ENCODE measurements at regions not wholly inside any gene's neighbourhood (a gene's known extent, or its start where the extent isn't known, plus 50 kb on each side); places are given as distances from the start of the nearest gene placed in this dataset.

DNA sequence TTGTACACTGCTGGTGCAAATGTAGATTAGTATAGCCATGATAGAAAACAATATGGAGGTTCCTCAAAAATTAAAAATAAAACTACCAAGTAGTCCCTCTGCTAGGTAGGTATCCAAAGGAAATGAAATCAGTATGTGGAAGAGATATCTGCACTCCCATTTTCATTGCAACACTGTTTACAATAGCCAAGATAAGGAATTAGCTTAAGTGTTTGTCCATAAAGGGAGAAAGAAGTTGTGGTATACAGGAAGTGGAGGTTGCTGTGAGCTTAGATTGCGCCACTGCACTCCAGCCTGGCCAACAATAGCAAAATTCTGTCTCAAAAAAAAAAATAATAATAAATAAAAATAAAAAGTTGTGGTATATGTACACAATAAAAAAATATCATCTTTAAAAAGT, 325.0 kb upstream of the EMCN start:
- DNase-seq (ENCODE audit: low read depth) = no peak

DNA sequence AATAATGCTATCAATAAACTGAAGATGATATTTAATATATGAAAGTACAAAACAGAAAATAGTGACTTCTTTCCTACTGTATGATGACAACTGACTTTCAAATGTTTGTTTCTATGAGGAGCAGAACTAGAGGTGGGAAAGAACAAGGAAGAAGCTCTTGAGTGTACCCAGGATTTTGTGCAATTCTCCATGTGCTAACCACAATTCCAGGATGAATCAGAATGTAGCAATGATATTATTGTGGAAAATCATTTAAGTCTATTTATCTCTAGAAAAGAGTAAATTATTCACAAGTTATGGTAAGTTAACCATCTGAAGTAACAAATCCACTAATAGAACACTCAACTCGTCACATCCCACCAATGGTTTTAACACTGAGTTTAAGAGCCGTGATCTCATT, 324.1 kb upstream of the EMCN start:
- no peak for DNase-seq (ENCODE audit: low read depth)

DNA sequence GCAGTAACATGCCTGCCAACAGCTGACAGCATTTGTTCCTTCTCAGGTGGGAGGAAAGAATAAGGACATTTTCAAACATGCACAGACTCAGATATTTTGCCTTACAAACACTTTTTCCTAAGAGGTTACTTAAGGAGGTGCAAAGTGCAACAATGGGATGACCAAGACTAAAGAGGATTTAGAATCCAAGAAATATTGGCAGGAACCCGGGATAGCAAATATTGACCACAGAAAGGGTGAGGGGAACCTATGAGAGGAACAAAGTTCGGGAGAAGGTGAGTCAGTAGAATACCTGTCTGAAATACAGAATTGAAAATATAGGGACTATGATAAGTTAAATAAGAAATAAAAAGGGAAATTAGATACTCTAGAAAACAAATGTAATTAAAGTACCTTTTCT, 321.9 kb upstream of the EMCN start:
- no peak for DNase-seq (ENCODE audit: low read depth)

DNA sequence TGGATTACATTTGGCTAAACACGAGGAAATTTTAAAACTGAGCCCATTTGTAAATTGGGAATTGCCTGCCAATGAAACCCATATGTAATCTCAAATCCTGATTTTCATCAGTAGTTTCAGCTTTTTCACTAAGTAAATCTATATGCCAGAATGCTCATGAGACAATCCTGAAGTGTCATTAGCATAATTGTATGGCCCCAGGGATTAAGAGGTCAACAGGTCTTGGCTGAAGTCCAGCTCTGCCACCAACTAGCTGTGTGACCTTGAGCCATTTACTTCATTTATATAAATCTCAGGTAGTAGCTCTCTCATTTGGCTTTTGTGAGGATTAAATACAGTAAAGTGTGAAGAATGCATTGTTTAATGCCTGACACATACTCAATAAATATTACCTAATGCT, 320.5 kb upstream of the EMCN start:
- DNase-seq (ENCODE audit: low read depth) = no peak

DNA sequence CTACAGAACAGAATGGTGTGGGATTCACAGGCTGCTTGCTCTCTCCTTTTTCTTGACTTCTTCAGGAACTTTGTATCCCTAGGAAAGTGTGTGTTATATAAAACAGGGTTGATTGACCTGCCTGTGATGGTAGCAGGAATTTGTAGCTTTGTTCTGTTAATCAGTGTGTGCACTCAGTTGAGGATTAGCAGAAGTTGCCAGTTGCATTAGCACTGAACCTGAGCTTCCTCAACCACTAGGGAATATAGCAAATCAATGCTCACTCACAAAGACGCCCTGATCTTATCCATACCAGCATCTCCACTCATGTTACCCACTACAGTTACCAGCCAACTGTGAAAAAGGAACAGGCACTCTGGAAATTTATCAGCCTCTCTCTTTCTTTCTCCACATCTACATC, 319.1 kb upstream of the EMCN start:
- no peak for DNase-seq (ENCODE audit: low read depth)

DNA sequence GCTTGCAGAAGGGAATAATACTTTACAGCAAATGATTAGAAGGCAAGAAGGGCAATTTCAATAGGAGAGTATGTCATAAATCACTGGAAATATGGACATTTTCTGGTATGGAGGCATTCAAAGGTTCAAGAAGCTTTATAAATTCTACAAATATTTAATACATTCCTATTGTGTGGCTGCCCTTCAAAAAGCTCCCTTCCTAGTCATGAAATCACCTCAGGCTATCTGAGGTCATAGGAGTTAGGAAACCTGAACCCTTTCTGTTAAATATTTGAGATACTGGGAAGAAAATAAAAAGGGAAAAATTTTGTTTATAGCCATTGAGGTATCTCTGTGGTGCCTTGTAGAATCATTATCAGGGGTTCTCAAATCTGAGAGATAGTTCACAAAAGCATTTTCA, 316.8 kb upstream of the EMCN start:
- no peak for DNase-seq (ENCODE audit: low read depth)

DNA sequence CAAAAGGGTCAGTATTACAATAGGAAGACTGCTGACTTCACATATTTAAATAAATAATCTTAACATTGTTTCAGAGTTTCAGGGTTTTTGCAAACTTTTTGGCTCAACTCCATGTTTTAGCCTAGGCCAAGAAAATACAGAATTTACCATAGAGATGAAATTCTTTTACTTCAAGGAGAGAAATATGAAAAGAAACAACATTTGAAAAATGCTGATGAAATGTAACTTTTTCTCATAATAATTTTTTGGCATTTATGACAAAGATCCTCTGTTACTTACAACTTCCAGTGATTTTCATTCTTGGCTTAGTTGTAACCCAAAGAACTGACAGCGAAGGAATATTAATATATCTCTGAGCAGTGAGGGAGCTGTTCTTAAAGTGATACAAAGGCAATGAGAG, 316.1 kb upstream of the EMCN start:
- DNase-seq (ENCODE audit: low read depth) = no peak

DNA sequence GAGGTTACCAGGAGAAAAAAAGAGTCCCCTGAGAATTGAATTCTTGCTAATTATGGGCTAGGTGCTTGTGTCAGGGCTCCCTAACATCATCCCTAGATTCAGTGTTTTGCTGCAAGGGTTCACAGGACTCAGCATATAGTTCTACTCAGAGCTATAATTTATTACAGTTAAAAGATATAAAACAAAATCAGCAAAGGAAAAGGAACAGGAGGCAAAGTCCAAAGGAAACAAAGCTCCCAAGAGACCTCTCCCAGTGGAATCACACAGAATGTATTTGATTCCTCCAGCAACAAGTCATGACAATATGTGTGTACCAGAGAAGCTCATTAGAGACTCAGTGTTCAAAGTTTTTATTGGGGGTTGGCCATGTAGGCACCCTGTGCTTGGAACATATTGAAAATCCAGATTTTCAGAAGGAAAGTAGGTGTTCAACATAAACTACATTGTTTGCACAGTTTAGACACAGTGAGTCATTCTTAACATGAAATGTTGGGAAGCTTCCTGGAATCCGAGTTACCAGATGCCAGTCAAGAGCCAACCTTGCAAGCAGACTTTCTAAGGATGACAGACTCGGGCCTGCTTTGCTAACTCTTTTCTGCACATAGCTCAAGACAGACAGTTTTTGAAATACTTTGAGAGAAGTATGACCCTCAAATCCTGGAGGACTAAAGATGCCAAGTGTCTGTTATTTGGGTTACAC, 311.3 kb upstream of the EMCN start:
- DNase-seq (ENCODE audit: low read depth) = no peak

DNA sequence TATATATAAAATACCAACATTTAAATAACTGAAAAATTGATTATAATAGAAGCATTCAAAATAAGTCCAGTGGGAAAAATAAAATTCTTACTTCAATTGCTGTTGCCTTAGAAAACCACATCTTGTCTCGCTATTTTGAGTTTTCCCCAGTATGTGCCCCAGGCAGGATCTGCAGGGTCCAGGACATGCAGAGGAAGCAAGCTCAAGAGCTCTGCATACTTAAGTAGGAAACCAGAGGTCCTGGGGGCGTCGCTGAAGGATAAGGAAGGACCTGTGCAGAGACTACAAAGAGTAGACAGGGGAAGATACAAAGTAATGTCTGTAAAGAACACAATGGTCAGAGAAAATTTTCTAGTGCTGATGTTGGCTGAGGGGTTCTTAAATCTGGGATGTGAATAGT, 310.5 kb upstream of the EMCN start:
- no peak for DNase-seq (ENCODE audit: low read depth)

DNA sequence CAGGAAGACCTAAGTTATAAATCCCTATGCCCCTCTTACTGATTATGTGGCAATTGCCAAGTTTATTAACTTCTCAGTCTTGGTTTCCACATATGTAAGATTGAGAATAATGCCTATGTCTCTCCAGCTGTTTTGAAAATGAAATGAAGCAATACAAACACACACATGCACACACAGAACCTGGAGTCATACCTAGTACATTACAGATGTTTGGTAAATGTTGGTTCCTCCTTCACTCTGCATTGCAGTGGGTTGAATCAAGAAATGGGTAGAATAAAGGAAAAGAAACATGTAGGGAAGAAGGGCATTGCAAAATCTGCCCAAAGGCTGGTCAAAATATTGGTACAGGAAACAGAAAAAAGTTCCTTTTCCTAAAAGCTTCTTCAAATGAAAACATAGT, 309.9 kb upstream of the EMCN start:
- no peak for DNase-seq (ENCODE audit: low read depth)

DNA sequence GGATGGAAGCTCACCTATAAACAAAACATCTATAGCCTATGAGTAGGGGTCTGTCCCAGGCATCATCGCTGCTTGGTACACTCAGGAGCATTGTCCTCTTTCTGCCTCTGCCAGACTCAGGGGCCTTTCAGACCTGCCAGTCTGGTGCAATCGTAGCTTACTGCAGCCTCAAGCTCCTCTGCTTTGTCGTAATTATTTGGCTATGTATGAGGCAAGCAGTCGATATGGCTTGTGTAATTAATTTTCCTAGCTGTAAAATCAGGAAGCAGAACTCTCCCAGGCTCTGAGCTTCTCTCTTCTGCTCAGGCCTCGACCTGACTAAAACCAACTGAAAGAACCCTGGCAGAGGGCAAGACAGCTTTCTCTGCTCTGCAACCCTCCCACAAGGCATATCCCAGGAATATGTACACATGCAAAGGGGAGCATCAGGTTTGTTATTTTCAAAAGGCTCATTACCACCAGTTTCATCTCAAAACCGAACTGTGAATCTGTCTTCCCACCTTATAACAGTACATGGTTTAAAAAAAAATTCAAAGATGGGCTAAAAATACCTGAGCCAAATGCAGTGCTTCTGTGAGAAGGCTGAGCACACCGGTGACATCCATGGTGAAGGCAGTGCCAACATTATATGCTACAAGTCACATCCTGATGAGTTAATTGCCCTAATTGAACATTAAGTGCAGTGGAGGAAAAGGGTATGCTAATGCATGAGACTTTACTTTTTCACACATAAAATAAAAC, 309.2 kb upstream of the EMCN start:
- no peak for DNase-seq (ENCODE audit: low read depth)

DNA sequence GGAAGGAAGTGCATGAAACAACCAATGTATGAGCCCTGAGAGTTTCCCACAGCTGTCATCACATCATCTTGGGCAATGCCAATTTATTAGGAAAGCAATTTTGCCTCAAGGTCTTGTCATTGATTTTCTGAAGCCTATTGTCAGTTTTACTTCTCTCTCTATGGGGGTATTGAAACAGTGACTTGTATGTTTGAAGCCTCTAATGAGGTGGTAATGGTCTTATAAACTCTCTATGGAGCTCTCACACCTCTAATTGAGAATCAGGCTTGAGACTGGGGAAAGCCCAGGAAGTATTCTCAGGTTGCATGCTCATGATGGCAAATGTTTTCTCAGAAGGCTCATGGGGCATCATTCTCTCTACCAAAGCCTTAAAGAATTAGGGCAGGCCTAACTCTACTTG, 308.2 kb upstream of the EMCN start:
- no peak for DNase-seq (ENCODE audit: low read depth)

DNA sequence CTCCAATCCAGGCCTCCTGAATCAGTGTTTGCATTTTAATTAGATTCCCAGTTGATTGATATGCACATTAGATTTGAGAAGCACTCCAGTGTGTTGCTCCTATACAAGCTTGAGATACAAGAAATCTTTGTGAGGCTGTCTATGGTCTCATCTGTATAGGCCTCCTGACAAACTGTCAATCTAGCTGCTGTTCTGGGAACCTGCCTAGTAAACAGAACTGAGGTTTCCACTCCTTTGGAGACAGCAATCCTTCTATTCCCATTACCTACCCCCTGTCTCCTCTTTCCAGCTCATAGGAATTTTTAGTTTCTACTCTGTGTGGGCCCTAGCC, 306.1 kb upstream of the EMCN start:
- DNase-seq (ENCODE audit: low read depth) = no peak

DNA sequence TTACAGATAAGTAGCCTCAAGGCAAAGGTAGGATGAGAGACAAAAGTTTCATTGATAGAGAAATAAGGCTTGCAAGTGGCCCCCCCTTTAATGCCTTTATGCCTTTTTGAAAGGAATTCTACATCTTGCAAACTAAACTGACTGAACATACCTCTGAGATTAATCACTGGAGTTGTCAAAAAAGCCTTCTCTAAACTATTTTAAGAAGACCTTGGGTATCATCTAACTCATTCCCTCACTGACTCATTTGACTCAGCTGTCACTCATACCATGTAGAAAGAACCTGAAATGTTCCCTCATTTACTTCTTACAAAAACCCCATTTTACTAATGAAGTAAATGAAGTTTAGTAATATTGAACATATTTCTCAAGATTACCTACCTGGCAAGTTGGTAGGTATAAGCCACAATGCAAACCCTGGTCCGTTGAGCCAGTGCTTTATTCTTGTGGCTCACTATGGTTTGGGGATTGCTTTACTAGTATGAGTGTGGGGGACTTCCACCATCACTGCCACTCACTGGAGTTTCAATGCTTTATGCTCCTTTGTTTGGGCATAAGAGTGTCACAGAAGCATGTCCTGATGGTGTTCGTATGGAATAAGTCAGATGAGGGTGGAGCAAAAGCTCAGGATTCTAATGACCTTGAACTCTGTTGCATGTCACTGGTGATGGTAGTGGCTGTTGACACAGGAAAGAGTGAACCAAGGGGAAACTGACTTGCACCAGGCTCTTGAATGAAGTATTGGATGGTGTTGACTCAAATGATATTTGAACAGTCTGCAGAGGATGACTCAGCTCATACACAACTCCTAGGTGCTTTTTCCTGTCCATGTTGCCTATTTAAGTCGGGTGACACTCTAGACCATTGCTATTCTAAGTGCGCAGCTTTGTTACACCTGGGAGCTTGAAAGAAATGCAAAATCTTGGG, 305.5 kb upstream of the EMCN start:
- DNase-seq (ENCODE audit: low read depth) = no peak

DNA sequence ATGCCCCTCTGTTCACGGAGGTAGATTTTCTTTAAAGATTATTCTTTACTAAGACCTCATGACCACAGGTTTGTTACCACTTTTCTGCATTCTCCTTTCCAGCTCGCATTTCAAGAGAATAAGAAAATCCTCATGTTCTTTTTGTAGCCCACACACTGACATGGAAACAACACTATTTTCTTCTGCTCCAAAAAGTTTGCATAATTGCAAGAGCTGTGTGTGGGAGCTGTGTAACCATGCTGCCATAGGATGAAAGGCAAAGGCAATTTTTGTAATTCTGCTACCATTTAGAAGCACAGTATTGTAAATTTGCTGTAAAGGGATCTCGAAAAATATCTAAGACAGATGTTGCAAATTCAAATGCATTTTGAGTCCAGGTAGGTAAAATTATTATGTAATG, 302.4 kb upstream of the EMCN start:
- no peak for DNase-seq (ENCODE audit: low read depth)

DNA sequence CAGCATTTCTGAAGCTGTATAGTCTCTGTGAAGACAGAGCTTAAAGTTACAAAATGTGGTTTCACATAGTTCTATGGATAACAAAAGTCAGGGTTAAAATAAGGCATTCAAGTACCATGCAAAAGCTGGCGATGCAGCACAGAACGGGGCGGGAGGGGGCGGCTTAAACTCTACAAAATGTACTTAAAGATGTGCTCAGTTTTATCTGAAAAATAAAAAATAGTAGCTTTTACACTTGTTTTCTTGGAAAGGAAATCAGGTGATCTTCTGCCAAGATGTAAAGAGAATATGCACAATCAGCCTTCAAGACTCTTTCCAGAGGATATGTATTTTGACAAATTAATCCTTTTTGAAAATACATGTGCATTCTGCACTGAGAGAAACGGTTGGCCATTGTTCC, 301.7 kb upstream of the EMCN start:
- no peak for DNase-seq (ENCODE audit: low read depth)

DNA sequence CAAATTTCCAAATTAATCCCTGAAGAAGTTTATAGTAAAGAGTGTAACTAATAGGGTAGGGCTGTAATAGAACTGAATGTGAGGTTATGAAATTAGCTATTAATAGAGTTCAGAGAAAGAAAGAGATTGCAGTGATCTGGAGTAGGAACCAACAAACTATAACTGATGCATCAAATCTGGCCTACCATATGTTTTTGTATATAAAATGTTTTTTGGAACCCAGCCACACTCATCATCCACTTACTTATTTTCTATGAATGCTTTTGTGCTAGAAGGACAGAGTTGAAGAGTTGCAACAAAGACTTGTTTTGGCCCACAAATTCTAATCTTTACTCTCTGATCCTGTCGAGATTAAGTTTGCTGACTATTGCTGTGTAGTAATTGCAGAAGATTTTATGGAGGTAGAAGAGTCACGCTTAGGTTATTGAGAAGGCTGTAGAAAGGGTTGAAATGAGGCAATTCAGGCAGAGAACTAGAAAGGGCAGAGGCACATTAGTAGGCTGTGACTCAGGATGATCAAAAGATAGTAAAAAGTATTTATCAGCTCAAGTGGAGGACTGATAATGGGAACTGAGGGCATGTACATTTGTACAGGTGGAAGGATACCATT, 298.7 kb upstream of the EMCN start:
- DNase-seq (ENCODE audit: low read depth) = no peak

DNA sequence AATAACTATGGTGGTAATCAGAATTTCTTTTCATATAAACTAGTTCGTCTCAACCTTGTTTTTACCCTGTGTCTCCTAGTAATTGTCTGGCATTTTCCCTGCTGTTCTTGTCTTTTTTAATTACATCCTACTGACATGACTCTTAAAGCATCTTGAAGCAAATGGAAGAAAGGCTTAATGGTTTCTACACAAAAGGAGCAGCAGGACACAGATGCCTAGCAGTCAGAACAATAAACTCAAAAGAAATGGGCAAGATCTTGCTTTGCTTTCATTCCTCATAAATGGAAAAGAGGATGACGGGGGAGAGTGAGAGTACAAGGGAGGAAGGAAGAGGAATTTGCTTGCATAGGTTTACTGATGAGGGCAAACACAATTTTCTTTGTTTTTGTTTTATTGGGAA, 293.2 kb upstream of the EMCN start:
- DNase-seq (ENCODE audit: low read depth) = no peak

DNA sequence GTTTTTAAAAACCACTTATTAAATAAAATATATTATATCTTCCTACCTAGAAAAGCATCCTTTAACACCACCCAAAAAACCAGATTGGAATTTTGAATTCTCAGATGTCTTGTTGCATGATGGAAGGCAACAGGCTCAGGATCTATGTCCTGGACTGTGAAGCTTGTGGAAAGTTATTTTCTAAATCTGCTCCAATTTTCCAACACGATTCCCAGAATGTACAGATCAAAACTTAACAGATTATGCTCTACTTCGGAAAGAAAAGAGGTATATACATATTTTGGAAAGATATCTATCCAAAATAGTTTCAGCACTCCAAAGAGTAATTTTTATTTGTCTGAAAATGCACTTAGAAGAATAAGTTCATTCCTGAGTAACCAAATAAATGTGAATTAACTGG, 291.7 kb upstream of the EMCN start:
- no peak for DNase-seq (ENCODE audit: low read depth)

DNA sequence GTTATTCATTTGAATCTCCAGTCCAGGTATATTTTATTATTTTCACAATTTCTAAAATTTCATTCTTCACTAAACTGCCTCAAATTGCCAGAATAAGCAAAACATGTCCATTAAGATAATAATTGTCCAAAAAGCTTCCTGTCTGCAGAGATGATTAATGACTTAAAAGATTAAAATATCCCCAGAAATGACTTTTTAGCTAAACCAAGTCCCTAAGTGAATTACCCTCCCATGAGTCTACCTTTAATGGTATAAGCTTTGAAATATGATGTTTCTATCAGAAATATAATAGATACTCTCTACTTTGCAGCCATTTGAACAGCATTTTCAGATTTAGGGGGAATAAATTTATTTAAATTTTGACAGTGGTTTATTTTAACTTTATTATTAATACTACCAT, 289.2 kb upstream of the EMCN start:
- no peak for DNase-seq (ENCODE audit: low read depth)

DNA sequence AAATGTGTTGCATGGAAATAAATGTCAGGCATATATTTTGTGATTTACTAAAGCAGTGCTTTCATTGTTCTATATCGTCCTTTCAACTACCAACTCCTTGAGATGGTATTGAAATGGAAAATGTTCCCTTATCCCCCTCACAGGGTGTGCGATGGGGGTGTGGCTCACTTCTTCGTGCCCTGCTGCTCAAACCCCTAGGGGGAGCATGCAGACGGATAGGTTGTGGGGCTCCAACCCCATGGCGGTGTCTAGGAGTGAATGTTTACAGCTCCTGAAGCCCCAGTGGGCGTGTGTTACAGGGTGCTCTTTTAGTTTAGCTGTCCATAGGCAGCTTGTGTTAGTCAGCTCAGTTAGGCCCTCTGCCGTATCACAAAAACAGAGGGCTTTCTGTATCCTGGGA, 287.7 kb upstream of the EMCN start:
- no peak for DNase-seq (ENCODE audit: low read depth)

DNA sequence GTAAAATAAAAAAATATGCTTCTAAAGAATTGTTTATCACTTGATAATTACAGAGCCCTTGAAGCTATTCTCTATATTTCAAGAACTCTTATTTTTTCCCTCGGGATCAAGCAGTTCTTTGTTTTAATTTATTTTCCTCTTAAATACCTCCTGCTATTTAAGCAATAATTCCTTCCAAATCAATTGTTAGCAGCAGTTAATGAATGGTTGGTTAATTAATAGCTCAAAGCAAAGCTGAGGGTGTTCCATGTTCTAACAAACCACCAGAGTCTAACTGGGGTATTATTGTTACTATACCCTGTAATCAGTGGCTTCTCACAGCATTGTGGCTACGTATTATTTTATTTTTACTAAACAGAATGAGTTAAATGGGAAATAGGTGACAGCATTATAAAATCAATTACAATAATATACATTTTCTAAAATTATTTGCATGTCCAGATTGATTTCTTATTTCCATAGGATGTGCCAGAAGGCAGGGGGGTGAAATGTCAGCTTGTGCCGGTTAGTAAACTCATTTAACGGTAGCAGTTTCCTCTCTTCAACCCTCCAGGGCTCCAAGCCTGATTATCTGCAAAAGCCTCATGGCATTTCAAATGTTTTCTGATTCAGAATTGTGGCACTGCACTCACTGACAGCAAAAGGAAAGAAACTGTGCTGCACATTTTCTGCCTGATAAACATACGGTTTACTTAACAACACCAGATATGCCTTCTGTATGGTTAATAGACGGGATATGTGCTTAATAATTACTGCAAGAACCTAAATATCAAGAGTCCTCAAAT, 286.9 kb upstream of the EMCN start:
- DNase-seq (ENCODE audit: low read depth) = no peak
